SK-N-MC (cell line): ENCODE measurements at regions not wholly inside any gene's neighbourhood (a gene's known extent, or its start where the extent isn't known, plus 50 kb on each side); places are given as distances from the start of the nearest gene placed in this dataset.

Source experiments
- EZH2 ChIP-seq: fragments of 200-600 bp; sonication (generic); IDR thresholded peaks from one replicate; pipeline ENCODE4 v1.6.1; 2017; ENCODE audit warnings: antibody characterized with exemption
- POLR2AphosphoS5 ChIP-seq: IDR thresholded peaks from 2 replicates; pipeline ENCODE4 v1.6.1; 2012; ENCODE audit warnings: mild to moderate bottlenecking, low read depth, low read length, borderline replicate concordance

GRCh38 chr2:51720826-51721225 lies 688.9 kb upstream of the NRXN1 start:
- no peak for TF ChIP-seq EZH2
- TF ChIP-seq POLR2AphosphoS5, result no peak
